NCI-H2029 (cell line): ENCODE measurements at regions not wholly inside any gene's neighbourhood (a gene's known extent, or its start where the extent isn't known, plus 50 kb on each side); places are given as distances from the start of the nearest gene placed in this dataset.

Experiments used
- DNase-seq: peaks from one replicate; lab custom pipeline; 2025; lab: John Stamatoyannopoulos, UW

DNA sequence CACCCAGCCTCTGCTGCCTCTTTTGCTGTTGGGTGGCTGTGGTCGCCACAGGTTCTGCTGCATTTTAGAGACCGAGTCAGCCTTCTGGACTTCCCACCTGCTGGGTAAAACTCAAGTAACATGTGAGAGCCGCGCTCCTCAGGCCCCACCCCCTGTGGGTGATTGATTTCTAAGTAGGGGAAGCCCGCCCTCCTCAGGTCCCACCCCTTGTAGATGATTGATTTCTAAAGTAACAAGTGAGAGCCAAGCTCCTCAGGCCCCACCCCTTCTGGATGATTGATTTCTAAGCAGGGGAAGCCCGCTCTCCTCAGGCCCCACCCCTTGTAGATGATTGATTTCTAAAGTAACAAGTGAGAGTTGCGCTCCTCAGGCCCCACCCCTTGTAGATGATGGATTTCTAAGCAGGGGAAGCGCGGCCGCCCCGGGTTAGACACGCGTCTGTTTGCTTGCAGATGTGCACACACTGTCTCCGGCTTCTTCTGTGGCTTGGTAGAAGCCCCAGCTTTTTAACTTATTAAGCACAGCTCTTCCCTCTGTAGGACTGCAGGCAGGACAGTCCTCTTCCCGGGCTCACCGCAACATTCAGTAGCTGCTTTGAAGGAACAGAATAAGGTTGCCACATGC, 83.4 kb downstream of the FAM43A start:
- DNase-seq = peak; percentile 97

- DNase-seq = no peak
Measured at GRCh38 chr3:194772241-194773000, 86.7 kb downstream of the FAM43A start.

GRCh38 chr3:194773216-194773615, 87.5 kb downstream of the FAM43A start:
- no peak for DNase-seq

DNA sequence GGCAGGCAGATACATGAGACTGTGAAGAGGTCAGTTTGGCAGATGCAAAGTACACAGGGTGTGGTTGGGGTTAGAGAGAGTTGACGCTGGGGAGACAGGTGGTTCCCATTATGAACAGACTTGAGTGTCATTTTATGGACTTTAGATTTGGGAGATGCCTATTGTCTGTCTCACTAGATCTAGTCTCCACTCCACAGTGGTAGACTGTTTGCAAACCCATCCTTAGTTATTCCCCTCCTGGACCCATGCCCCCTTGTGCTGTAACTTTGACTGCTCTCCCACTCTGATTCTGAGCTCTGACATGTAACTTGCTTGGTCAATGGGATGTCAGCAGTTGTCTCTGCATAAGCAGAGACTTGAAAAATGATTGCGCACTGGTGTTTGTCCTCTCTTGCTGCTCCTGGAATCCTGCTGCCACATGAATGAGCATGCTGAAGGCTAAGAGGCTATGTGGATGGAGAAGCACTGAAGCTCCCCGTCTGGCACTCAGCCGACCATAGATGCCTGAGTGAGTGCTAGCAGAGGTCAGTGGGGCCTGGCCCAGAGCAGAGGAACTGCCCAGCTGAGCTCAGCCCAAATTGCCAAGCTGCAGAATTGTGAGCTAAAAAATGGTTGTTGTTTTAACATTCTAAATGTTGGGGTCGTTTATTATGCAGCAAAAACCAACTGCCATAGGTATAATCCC, 88.2 kb downstream of the FAM43A start:
- no peak for DNase-seq

- DNase-seq = no peak
Measured at GRCh38 chr3:194775266-194775665, 89.6 kb downstream of the FAM43A start.

- no peak for DNase-seq
Measured at GRCh38 chr3:194775731-194776130, 90.0 kb downstream of the FAM43A start.

GRCh38 chr3:194777729-194778128, 92.0 kb downstream of the FAM43A start:
- no peak for DNase-seq

GRCh38 chr3:194779729-194780224, 94.1 kb downstream of the FAM43A start:
- no peak for DNase-seq

- no peak for DNase-seq
Measured at GRCh38 chr3:194780706-194781105, 95.0 kb downstream of the FAM43A start.

DNA sequence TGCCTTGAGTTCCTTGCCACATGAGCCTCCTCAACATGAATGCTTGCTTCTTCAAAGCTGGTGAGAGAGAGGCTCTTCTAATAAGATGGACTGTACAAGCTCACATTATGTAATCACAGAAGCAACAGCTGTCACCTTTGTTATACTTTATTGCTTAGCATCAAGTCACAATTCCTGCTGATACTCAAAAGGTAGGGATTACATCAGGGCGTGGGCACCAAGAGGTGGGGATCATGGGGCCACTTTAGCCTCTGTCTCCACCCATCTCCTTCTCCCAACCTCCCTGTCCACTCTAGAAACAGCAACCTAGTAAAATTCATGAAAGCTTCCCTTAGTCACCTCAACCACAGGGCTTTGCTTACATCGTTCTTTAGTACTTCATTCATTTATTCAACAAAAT, 95.9 kb downstream of the FAM43A start:
- no peak for DNase-seq

DNA sequence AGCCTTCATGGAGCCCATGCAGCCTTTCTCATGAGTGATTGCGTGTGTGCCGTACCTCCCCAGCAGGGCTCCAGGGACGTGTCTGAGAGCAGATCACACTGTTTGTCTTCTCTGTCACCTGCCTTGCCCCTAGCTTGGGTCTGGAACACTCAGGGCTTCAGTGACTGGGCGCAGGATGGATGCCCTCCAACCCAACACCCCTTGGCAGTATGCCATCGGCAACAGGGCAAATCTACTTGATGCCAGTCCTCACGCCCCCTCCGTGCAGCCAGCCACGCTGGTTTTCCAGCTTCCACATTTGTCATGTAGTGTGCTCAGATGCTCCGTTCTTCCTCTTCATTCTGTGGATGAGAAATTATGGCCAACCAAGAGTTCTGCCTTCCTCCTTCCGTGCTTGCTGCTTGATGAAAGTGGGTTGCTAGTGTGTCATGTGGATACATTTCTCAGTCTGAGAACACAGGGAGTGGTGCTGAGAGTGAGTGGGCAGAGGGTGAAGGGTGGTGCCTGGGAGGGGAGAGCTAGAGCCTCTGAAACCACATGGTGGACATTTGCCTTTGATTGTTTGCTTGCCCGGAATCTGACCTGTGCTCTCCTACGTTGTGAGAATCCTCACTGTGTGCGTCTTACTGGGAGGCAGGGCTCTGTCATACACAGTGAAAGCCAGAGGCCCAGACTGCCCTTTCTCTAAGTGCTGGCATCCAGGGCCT, 97.2 kb downstream of the FAM43A start:
- DNase-seq = peak; percentile 39

- DNase-seq = no peak
Measured at GRCh38 chr3:194784361-194784760, 98.7 kb downstream of the FAM43A start.

GRCh38 chr3:194785315-194785714, 99.6 kb downstream of the FAM43A start:
- no peak for DNase-seq

DNA sequence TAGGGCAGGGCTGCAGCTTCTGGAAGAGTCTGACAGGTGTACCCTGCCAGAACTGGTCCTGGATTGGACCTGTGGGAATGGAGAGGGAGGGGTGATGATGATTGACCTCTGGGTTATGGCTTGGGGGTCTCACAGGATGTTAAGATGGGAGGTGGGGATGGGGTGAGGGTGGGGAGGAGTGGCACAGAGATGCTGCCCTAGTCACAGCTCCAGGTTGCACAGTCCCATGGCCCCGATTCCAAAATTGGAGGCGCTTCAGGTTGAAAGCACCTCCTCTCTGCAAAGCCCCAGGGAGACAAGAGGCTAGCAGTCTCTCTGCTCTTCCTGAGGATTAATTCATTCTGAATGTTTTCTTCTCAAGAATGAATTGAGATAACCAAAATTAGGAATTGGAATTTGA, 101.4 kb downstream of the FAM43A start:
- no peak for DNase-seq

DNA sequence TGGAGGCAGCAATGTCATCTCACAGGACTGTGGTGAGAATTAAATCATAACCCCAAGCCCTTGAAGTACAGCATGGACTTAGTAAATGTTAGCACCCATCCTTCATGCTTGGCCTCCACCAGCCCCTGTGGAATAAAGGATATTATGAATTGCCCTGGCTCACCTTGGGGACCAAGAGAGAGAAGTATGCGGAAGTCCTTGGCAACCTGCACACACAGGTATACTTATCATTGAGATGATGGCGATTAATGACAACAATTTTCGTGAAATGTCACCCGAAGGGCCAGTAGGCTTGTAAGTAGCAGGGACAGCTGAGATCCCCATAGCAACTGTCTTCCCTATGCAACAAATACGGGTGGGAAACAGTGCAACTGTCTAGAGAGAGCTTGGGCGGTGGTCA, 102.0 kb downstream of the FAM43A start:
- no peak for DNase-seq

DNA sequence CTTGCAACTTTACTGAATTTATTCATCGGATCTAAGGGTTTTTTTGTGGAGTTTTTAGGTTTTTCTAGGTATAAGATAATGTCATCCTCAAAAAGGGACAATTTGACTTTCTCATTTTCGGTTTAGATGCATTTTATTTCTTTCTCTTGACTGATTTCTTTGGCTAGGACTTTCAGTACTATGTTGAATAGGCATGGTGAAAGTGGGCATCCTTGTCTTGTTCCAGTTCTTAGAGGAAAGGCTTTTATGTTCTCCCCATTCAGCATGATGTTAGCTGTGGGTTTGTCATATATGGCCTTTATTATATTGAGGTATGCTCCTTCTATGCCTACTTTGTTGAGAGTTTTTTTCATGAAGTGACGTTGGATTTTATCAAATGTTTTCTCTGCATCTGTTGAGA, 106.7 kb downstream of the FAM43A start:
- DNase-seq = no peak

GRCh38 chr3:194797555-194798250, 112.0 kb downstream of the FAM43A start:
- DNase-seq = no peak

DNA sequence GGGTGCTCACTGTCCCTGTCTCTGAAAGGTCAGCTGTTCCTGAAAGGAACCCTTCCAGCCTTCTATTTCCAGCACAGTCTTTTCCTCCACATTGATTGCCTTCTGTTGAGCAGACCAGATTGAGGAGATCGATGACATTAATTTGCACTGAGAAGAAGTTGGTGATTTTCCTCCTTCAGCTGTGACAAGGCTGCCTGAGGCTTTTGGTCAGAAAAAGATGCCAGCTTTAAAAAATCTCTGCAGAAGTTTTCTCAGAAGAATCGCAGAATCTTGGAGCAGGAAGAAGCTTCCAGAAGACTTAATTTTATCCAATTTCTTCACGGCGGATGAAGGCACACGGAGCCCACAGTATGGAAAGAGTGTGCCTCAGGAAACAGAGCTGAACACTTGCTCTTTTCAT, 112.8 kb downstream of the FAM43A start:
- DNase-seq = no peak

DNA sequence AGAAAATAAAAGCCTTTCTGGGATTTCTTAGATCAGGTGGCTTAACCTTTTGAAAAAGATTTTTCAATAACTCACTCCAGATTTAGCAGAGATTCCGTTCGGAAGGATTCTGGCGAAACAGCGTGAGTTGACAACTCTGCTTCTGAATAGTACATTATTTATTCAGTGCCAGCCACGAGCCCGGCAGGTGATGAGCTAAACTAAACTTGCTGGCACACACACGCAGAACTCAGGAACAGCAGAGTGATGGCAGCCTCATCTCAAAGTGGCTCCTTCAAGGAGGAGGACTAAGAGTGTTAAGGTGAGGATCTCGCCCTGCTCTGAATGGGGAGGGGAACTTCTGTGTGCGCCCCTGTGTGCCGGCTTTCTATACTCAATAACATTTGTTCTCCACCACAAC, 114.3 kb downstream of the FAM43A start:
- DNase-seq = no peak

- no peak for DNase-seq
Measured at GRCh38 chr3:194801461-194802432, 116.1 kb downstream of the FAM43A start.

DNA sequence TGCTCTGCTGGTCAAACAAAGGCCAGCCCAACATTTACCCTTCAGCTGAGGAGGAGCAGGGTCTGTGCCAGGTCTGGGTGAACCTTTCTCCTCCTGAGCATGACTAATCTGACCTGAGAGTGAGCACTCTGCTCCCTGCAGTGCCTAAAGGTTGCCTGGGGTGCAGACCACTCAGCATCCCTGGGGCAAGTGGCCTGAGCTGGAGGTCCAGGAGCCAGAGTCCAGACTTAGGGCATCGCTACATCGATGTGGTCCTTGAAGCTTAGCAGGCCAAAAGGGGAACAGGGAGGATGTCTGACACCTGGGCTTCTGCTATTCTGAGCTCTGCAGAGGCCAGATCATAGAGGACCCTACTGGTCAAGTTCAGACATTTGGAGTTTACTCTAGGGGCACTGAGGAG, 119.1 kb downstream of the FAM43A start:
- DNase-seq = no peak
